ENCODE measurements at regions not wholly inside any gene's neighbourhood (a gene's known extent, or its start where the extent isn't known, plus 50 kb on each side); places are given as distances from the start of the nearest gene placed in this dataset.

- no peak for DNase-seq
Observed at GRCh38 chr3:72483554-72484104, 364.6 kb downstream of the SHQ1 start.

GRCh38 chr3:72482589-72483321 lies 365.5 kb downstream of the SHQ1 start:
- peak; percentile 92 for DNase-seq

- DNase-seq = no peak
Observed at GRCh38 chr3:72481542-72481941, 366.7 kb downstream of the SHQ1 start.

- no peak for DNase-seq
Observed at GRCh38 chr3:72480366-72480765, 367.9 kb downstream of the SHQ1 start.

GRCh38 chr3:72479651-72480215 lies 368.5 kb downstream of the SHQ1 start:
- DNase-seq = no peak

GRCh38 chr3:72476139-72476483 lies 372.1 kb downstream of the SHQ1 start:
- DNase-seq = no peak

GRCh38 chr3:72475258-72476138 lies 372.7 kb downstream of the SHQ1 start:
- DNase-seq = no peak

GRCh38 chr3:72474775-72475174 lies 373.5 kb downstream of the SHQ1 start:
- no peak for DNase-seq

GRCh38 chr3:72473156-72473555 lies 375.1 kb downstream of the SHQ1 start:
- no peak for DNase-seq

GRCh38 chr3:72470904-72471417 lies 377.3 kb downstream of the SHQ1 start:
- no peak for DNase-seq

- no peak for DNase-seq
Observed at GRCh38 chr3:72465853-72466252, 382.4 kb downstream of the SHQ1 start.

GRCh38 chr3:72463083-72463482 lies 385.2 kb downstream of the SHQ1 start:
- no peak for DNase-seq

GRCh38 chr3:72462595-72463011 lies 385.6 kb downstream of the SHQ1 start:
- DNase-seq = no peak

- no peak for DNase-seq
Observed at GRCh38 chr3:72461787-72462186, 386.5 kb downstream of the SHQ1 start.

- no peak for DNase-seq
Observed at GRCh38 chr3:72460205-72461174, 387.8 kb downstream of the SHQ1 start.

- DNase-seq = no peak
Observed at GRCh38 chr3:72459588-72459987, 388.7 kb downstream of the SHQ1 start.

- DNase-seq = no peak
Observed at GRCh38 chr3:72458375-72458774, 389.9 kb downstream of the SHQ1 start.

GRCh38 chr3:72454441-72454840 lies 393.8 kb downstream of the SHQ1 start:
- no peak for DNase-seq

- no peak for DNase-seq
Observed at GRCh38 chr3:72453706-72454105, 394.5 kb downstream of the SHQ1 start.

GRCh38 chr3:72452745-72453144 lies 395.5 kb downstream of the SHQ1 start:
- no peak for DNase-seq

- no peak for DNase-seq
Observed at GRCh38 chr3:72451841-72452240, 396.4 kb downstream of the SHQ1 start.

GRCh38 chr3:72449551-72449950 lies 398.7 kb downstream of the SHQ1 start:
- no peak for DNase-seq

All from stimulated activated CD4-positive, alpha-beta T cell treated with anti-CD3 and anti-CD28 coated beads, Interleukin-15, amount 100 ng/mL, for 24 hours (primary cell).